B cell (primary cell): ENCODE measurements at regions not wholly inside any gene's neighbourhood (a gene's known extent, or its start where the extent isn't known, plus 50 kb on each side); places are given as distances from the start of the nearest gene placed in this dataset.

Experiments
- CTCF ChIP-seq: fragments of 200-600 bp; IDR thresholded peaks from one replicate; pipeline ENCODE4 v1.8.0; 2022; ENCODE audit warnings: antibody characterized with exemption, mild to moderate bottlenecking
- EZH2 ChIP-seq: IDR thresholded peaks from 2 replicates; pipeline ENCODE4 v1.6.1; 2012; ENCODE audit warnings: borderline replicate concordance, low read depth, mild to moderate bottlenecking, moderate library complexity, low read length; ENCODE audit not compliant: insufficient read depth, poor library complexity, severe bottlenecking

GRCh38 chr6:104134876-104135275 lies 724.8 kb downstream of the HACE1 start:
- TF ChIP-seq CTCF (no peak), EZH2 (no peak)
